Prostate gland (tissue), 2 donors: ENCODE measurements at regions not wholly inside any gene's neighbourhood (a gene's known extent, or its start where the extent isn't known, plus 50 kb on each side); places are given as distances from the start of the nearest gene placed in this dataset.

Source experiments
- CTCF ChIP-seq, 4 experiments: fragments of 200-600 bp in 2 of 4; fragments of 450-650 bp in 2 of 4; sonication (generic) in 2 of 4; IDR thresholded peaks; 1 replicate in 3 of 4; 2 replicates in 1 of 4; pipeline ENCODE4 v1.5.1; 2016 to 2019; ENCODE audit warnings: antibody characterized with exemption in 4 of 4, mild to moderate bottlenecking in 2 of 4, moderate library complexity in 2 of 4
- POLR2A ChIP-seq: fragments of 450-650 bp; IDR thresholded peaks from one replicate; pipeline ENCODE4 v1.6.1; 2016; ENCODE audit warnings: antibody characterized with exemption, mild to moderate bottlenecking
- POLR2AphosphoS5 ChIP-seq: sonication (generic); formaldehyde crosslinking; IDR thresholded peaks from one replicate; pipeline ENCODE4 v1.6.1; 2017; ENCODE audit warnings: antibody characterized with exemption

DNA sequence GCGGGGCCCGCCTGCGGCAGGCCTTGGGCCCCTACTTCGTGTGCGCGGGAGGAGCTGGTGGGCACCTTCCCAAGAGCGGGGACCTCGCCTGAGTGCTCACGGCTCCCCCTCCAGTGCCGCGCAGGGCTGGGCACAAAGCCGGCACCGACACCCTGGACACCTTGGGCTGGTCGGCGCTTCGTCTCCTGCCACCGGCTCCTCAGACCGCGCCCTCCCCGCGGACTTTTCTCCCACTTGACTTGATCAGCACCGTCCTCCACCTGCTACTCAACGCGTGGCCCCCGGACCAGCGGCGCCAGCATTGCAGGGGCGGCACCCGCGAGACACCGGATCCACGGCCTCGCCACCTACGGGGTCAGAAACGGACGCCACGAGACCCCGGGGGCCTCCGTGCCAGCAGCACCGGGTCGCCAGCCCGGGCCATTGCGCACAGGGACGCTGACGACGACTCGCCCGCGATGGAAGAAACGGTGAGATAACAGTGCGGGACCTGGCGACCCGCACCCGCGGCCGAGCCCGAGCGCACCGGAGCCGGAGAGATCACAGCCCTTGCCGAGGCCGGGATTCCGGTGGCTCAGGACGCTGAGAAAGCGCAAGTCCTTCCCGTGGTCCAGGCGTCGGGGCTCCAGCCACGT lies 154.2 kb downstream of the DLL1 start:
- no peak for TF ChIP-seq POLR2A
- TF ChIP-seq POLR2AphosphoS5 = no peak
- TF ChIP-seq CTCF (IDR thresholded peaks at IDR 0.05) = no peak
